Stimulated activated effector memory CD8-positive, alpha-beta T cell treated with anti-CD3 and anti-CD28 coated beads, Interleukin-12 subunit alpha, Interleukin-12 subunit beta, amount 100 ng/mL, for 72 hours (primary cell): ENCODE measurements at regions not wholly inside any gene's neighbourhood (a gene's known extent, or its start where the extent isn't known, plus 50 kb on each side); places are given as distances from the start of the nearest gene placed in this dataset.
"Not testable (repeated sequence)": the region's sequence is repeated elsewhere in the genome, so short reads cannot be mapped to it uniquely, and the experiment has no call there.

ENCODE experiments used
- ATAC-seq: fragments of 150-1000 bp; cut with Tn5 transposase; 2 replicates; pipeline ENCODE4 v1.10.0; 2021
- DNase-seq, 2 donors: peaks; one replicate each; pipeline ENCODE4 v3.0.0; 2021 to 2022; ENCODE audit warnings: low spot score in 2 of 2
- H3K27ac Mint-ChIP-seq: one replicate; pipeline ENCODE4 v1.8.0; 2022; ENCODE audit warnings: mild to moderate bottlenecking, mixed read lengths
- H3K36me3 Mint-ChIP-seq: one replicate; pipeline ENCODE4 v1.8.0; 2022; ENCODE audit warnings: mild to moderate bottlenecking, mixed read lengths
- H3K4me1 Mint-ChIP-seq: one replicate; pipeline ENCODE4 v1.8.0; 2022; ENCODE audit warnings: mixed read lengths
- H3K4me3 Mint-ChIP-seq: one replicate; pipeline ENCODE4 v1.8.0; 2022; ENCODE audit warnings: mild to moderate bottlenecking, mixed read lengths
- H3K9me3 Mint-ChIP-seq: one replicate; pipeline ENCODE4 v1.8.0; 2022; ENCODE audit warnings: mixed read lengths

- Mint-ChIP-seq H3K9me3 (no peaks in the 10 kb centered on the region), H3K27ac (no peak overlapping the region), H3K4me3 (no peak overlapping the region), H3K4me1 (no peaks in the 10 kb centered on the region), H3K36me3 (no peaks in the 10 kb centered on the region)
- ATAC-seq (no peak), DNase-seq (no peak)
Measured at GRCh38 chr12:46948936-46949545, 123.2 kb upstream of the SLC38A4 start.

GRCh38 chr12:46950094-46950493, 124.3 kb upstream of the SLC38A4 start:
- H3K36me3 Mint-ChIP-seq = no peaks in the 10 kb centered on the region
- H3K4me3 Mint-ChIP-seq = no peak overlapping the region
- DNase-seq = no peak
- H3K9me3 Mint-ChIP-seq = no peaks in the 10 kb centered on the region
- no peak for ATAC-seq
- H3K4me1 Mint-ChIP-seq = no peaks in the 10 kb centered on the region
- H3K27ac Mint-ChIP-seq = no peak overlapping the region

- DNase-seq (no peak), ATAC-seq (no peak)
- H3K4me3 Mint-ChIP-seq = no peak overlapping the region
- no peaks in the 10 kb centered on the region for H3K4me1 Mint-ChIP-seq
- H3K36me3 Mint-ChIP-seq = no peaks in the 10 kb centered on the region
- no peaks in the 10 kb centered on the region for H3K9me3 Mint-ChIP-seq
- H3K27ac Mint-ChIP-seq = no peak overlapping the region
Measured at GRCh38 chr12:46952880-46953483, 126.4 kb upstream of the PCED1B start.

- no peak overlapping the region for H3K27ac Mint-ChIP-seq
- ATAC-seq (no peak), DNase-seq (no peak)
- H3K9me3 Mint-ChIP-seq = no peaks in the 10 kb centered on the region
- no peaks in the 10 kb centered on the region for H3K36me3 Mint-ChIP-seq
- H3K4me1 Mint-ChIP-seq = no peaks in the 10 kb centered on the region
- no peak overlapping the region for H3K4me3 Mint-ChIP-seq
Measured at GRCh38 chr12:46956451-46957035, 122.9 kb upstream of the PCED1B start.

GRCh38 chr12:46958053-46958452, 121.4 kb upstream of the PCED1B start:
- no peak overlapping the region for H3K27ac Mint-ChIP-seq
- H3K4me3 Mint-ChIP-seq = no peak overlapping the region
- H3K36me3 Mint-ChIP-seq = no peaks in the 10 kb centered on the region
- no peaks in the 10 kb centered on the region for H3K4me1 Mint-ChIP-seq
- DNase-seq = no peak
- ATAC-seq = no peak
- no peaks in the 10 kb centered on the region for H3K9me3 Mint-ChIP-seq

GRCh38 chr12:46958599-46959290, 120.7 kb upstream of the PCED1B start:
- no peaks in the 10 kb centered on the region for H3K36me3 Mint-ChIP-seq
- H3K4me1 Mint-ChIP-seq = no peaks in the 10 kb centered on the region
- DNase-seq = no peak
- H3K9me3 Mint-ChIP-seq = no peaks in the 10 kb centered on the region
- ATAC-seq = no peak
- no peak overlapping the region for H3K27ac Mint-ChIP-seq
- no peak overlapping the region for H3K4me3 Mint-ChIP-seq

GRCh38 chr12:46959502-46959901, 119.9 kb upstream of the PCED1B start:
- ATAC-seq (no peak), DNase-seq (no peak)
- H3K4me1 Mint-ChIP-seq = no peaks in the 10 kb centered on the region
- H3K9me3 Mint-ChIP-seq = no peaks in the 10 kb centered on the region
- H3K27ac Mint-ChIP-seq = no peak overlapping the region
- H3K36me3 Mint-ChIP-seq = no peaks in the 10 kb centered on the region
- H3K4me3 Mint-ChIP-seq = no peak overlapping the region

- DNase-seq (no peak), ATAC-seq (no peak)
- no peaks in the 10 kb centered on the region for H3K4me1 Mint-ChIP-seq
- H3K27ac Mint-ChIP-seq = no peak overlapping the region
- H3K9me3 Mint-ChIP-seq = no peaks in the 10 kb centered on the region
- no peaks in the 10 kb centered on the region for H3K36me3 Mint-ChIP-seq
- H3K4me3 Mint-ChIP-seq = no peak overlapping the region
Measured at GRCh38 chr12:46960681-46961080, 118.7 kb upstream of the PCED1B start.

GRCh38 chr12:46963191-46963590, 116.2 kb upstream of the PCED1B start:
- ATAC-seq (no peak), DNase-seq (no peak)
- Mint-ChIP-seq H3K4me3 (no peak overlapping the region), H3K36me3 (no peaks in the 10 kb centered on the region), H3K9me3 (no peaks in the 10 kb centered on the region), H3K4me1 (no peaks in the 10 kb centered on the region), H3K27ac (no peak overlapping the region)

GRCh38 chr12:46963977-46964971, 115.1 kb upstream of the PCED1B start:
- no peaks in the 10 kb centered on the region for H3K4me1 Mint-ChIP-seq
- DNase-seq = no peak

GRCh38 chr12:46965137-46965536, 114.3 kb upstream of the PCED1B start:
- H3K36me3 Mint-ChIP-seq = no peaks in the 10 kb centered on the region
- H3K27ac Mint-ChIP-seq = no peak overlapping the region
- H3K9me3 Mint-ChIP-seq = no peaks in the 10 kb centered on the region
- no peak overlapping the region for H3K4me3 Mint-ChIP-seq
- DNase-seq (no peak), ATAC-seq (no peak)
- no peaks in the 10 kb centered on the region for H3K4me1 Mint-ChIP-seq

More at GRCh38 chr12:46963977-46964971, 115.1 kb upstream of the PCED1B start:
- no peak overlapping the region for H3K4me3 Mint-ChIP-seq
- no peaks in the 10 kb centered on the region for H3K9me3 Mint-ChIP-seq
- ATAC-seq = no peak
- no peaks in the 10 kb centered on the region for H3K36me3 Mint-ChIP-seq
- no peak overlapping the region for H3K27ac Mint-ChIP-seq

- Mint-ChIP-seq H3K9me3 (no peaks in the 10 kb centered on the region), H3K27ac (no peak overlapping the region), H3K36me3 (no peaks in the 10 kb centered on the region), H3K4me1 (no peaks in the 10 kb centered on the region), H3K4me3 (no peak overlapping the region)
- DNase-seq (no peak), ATAC-seq (no peak)
Measured at GRCh38 chr12:46965880-46966279, 113.5 kb upstream of the PCED1B start.

- no peaks in the 10 kb centered on the region for H3K4me1 Mint-ChIP-seq
- DNase-seq (no peak), ATAC-seq (no peak)
- H3K27ac Mint-ChIP-seq = no peak overlapping the region
- no peaks in the 10 kb centered on the region for H3K9me3 Mint-ChIP-seq
- H3K36me3 Mint-ChIP-seq = no peaks in the 10 kb centered on the region
- no peak overlapping the region for H3K4me3 Mint-ChIP-seq
Measured at GRCh38 chr12:46970636-46971035, 108.8 kb upstream of the PCED1B start.

GRCh38 chr12:46973937-46974336, 105.5 kb upstream of the PCED1B start:
- not testable (repeated sequence) for DNase-seq, H3K4me1 Mint-ChIP-seq, H3K4me3 Mint-ChIP-seq, H3K36me3 Mint-ChIP-seq, ATAC-seq, H3K9me3 Mint-ChIP-seq, H3K27ac Mint-ChIP-seq

GRCh38 chr12:46977871-46978375, 101.5 kb upstream of the PCED1B start:
- no peaks in the 10 kb centered on the region for H3K9me3 Mint-ChIP-seq
- no peak for ATAC-seq

More at GRCh38 chr12:46977871-46978375, 101.5 kb upstream of the PCED1B start:
- Mint-ChIP-seq H3K4me1 (no peaks in the 10 kb centered on the region), H3K4me3 (no peak overlapping the region), H3K27ac (no peak overlapping the region), H3K36me3 (no peaks in the 10 kb centered on the region)
- DNase-seq = no peak
